GM18505 (cell line): ENCODE measurements at regions not wholly inside any gene's neighbourhood (a gene's known extent, or its start where the extent isn't known, plus 50 kb on each side); places are given as distances from the start of the nearest gene placed in this dataset.

Experiments used
- ATAC-seq: cut with Tn5 transposase; IDR thresholded peaks from one replicate; pipeline ENCODE4 v1.9.1; 2021; ENCODE audit not compliant: unreplicated experiment
- POLR2A ChIP-seq: IDR thresholded peaks from 4 replicates; pipeline ENCODE4 v1.6.1; 2011; ENCODE audit warnings: borderline replicate concordance; ENCODE audit not compliant: insufficient read depth, insufficient read length; ENCODE audit errors: extremely low read depth

GRCh38 chr16:80056324-80056723 lies 455.8 kb upstream of the MAF start:
- no peak for ATAC-seq
- no peak for TF ChIP-seq POLR2A

DNA sequence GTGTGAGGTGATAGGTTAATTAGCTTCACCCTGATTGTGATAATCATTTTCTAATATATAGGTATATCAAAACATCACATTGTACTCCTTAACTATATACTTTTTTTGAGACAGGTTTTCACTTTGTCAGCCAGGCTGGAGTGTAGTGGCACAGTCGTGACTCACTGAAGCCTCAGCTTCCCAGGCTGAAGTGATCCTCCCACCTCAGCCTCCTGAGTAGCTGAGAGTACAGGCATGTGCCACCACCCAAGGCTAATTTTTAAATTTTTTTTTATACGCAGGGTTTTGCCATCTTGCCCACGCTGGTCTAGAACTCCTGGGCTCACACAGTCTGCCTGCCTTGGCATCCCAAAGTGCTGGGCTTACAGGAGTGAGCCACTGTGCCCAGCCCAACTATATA lies 455.3 kb upstream of the MAF start:
- ATAC-seq: no peak
- no peak for TF ChIP-seq POLR2A

DNA sequence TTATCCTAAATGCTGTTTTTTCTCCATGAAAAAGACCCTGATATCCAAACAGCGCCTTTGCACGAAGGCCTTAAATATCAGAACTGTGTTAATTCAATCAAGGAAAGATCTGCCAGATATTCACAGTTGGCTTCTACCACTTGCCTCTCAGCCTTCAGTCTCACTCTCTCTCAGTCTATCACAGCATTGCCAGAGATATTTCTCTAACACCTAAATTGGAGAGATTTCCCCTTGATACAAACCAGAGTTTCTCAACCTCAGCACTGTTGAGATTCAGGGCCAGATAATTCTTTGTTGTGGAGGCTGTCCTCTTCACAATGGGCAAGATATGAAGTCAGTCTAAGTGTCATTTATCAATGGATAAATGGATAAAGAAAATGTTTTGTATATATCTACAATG lies 454.1 kb upstream of the MAF start:
- no peak for TF ChIP-seq POLR2A
- no peak for ATAC-seq

DNA sequence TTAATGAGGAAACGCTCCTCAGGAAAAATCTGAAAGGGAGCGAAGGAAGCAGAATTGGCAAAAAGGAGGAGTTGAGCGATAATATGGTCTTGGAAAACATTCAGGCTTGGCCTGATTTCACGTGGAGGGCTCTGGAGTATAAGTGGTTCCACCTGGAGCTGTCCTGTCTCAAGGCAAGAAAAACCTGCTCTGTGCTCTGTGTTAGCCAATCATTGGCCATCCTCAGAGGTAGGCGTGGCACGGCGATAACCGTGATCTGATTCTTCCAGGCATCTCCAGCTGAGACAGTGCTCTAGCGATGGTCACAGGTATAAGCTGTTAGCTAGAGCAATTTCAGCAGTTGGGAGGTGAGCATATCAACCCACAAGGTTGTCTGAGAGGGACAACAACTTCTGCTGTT lies 450.5 kb upstream of the MAF start:
- TF ChIP-seq POLR2A: no peak
- ATAC-seq: no peak

DNA sequence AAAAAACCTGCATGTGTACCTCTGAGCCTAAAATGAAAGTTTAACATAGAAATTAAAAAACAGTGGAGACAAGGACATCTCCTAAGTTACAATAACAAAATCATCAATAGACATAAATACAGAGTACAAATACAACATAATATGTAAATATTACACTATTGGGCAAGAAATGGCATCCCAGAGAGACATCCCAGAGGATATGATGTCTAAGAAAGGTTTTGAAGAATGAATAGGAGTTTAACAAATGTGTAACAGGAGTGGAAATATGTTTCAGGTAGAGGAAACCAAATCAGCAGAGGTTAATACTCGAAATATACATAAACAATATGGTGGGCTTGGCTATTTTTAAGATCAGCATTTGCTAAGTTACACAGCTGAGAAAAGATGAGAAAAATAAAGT lies 447.7 kb upstream of the MAF start:
- TF ChIP-seq POLR2A: no peak
- ATAC-seq: no peak

DNA sequence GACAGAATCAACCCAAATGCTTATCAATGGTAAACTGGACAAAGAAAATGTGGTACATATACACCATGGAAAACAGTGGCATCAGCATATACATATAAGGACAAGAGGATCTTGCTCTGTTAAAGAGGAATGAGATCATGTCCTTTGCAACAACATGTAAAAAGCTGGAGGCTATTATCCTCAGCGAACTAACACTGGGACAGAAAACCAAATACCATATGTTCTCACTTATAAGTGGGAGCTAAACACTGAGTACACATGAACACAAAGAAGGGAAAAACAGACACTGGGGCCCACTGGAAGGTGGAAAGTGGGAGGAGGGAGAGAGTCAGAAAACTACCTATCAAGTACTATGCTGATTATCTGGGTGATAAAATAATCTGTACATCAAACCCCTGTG lies 447.3 kb upstream of the MAF start:
- TF ChIP-seq POLR2A: no peak
- ATAC-seq: no peak

GRCh38 chr16:80046848-80047247 lies 446.3 kb upstream of the MAF start:
- no peak for TF ChIP-seq POLR2A
- ATAC-seq: no peak

- no peak for TF ChIP-seq POLR2A
- ATAC-seq: no peak
Measured at GRCh38 chr16:80046261-80046660, 445.7 kb upstream of the MAF start.

DNA sequence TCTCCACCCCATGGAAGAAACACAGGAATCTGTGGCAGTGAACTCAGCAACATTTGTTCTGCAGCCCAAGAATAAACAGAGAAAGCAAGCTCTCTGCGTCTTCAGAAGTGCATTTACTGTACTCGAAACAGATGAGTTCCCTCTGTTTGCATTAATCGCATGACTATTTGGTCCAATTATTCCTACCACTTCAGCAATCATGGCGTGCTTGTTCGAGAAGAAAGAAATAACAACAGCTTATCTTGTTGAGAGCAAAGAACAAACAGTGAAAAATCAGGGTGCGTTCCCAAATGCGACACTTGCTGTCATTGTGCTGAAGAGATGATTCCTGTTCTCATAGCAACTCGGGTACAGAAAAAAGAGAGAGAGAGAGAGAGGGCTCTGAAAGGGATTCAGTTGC lies 445.3 kb upstream of the MAF start:
- no peak for ATAC-seq

DNA sequence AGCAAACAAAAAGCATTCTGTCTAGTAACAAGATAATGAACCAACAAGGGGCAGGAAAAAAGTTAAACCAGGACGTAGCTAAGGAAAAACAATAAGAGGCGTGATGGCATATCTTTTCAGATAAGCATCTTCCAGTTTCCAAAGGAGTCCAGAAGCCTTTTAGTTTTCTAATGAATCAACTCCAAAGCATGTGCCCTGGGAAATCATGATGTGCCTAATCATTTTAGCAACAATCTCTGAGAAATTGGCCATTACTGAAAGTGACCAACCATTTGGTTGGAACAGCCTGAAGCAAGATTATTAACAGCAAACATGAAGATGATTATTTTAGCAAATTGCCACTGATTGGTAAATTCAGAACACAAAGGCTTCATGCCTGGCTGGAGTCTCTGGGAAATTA lies 440.9 kb upstream of the MAF start:
- no peak for TF ChIP-seq POLR2A
- no peak for ATAC-seq

More for the DNA sequence above, 445.3 kb upstream of the MAF start:
- TF ChIP-seq POLR2A: no peak

GRCh38 chr16:80040814-80041213 lies 440.3 kb upstream of the MAF start:
- no peak for TF ChIP-seq POLR2A

DNA sequence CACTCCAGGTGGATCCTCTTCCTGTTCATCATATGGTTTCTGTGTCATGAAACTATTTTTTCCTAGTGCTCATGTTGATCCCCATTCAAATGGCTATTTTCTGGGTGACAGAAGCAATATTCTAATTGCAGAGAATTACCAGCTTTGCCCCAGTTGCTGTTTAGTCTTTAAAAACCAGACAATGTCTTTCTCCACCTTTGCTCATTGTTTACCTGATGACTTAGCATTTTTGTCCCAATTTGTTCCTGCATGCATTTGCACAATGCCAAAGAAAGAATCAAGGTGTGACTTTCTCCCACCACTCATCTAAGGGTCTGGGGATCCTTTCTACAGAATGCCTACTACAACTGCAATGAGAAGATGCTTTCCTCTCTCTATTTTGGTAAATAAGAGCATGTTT lies 439.9 kb upstream of the MAF start:
- ATAC-seq: no peak
- TF ChIP-seq POLR2A: no peak

More at GRCh38 chr16:80040814-80041213, 440.3 kb upstream of the MAF start:
- no peak for ATAC-seq

- ATAC-seq: no peak
- no peak for TF ChIP-seq POLR2A
Measured at GRCh38 chr16:80039777-80040176, 439.2 kb upstream of the MAF start.

GRCh38 chr16:80038566-80038965 lies 438.0 kb upstream of the MAF start:
- no peak for ATAC-seq
- TF ChIP-seq POLR2A: no peak

GRCh38 chr16:80034948-80035663 lies 434.6 kb upstream of the MAF start:
- TF ChIP-seq POLR2A: no peak
- ATAC-seq: no peak

DNA sequence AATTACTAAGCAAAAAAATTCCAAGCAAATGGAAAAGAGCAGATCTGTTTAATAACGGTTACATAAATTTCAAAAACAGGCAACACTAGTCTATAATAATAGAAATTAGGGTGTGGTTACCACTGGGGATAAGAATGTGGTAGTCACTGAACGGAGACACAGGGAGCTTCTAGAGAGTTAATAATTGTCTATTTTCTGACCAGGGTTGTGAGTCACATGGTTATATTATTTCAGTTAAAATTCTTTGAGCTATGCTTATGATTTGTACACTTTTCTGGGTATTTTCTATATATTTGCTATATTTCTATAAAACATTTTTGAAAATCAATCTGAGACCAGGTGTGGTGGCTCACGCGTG lies 433.9 kb upstream of the MAF start:
- no peak for TF ChIP-seq POLR2A
- ATAC-seq: no peak

DNA sequence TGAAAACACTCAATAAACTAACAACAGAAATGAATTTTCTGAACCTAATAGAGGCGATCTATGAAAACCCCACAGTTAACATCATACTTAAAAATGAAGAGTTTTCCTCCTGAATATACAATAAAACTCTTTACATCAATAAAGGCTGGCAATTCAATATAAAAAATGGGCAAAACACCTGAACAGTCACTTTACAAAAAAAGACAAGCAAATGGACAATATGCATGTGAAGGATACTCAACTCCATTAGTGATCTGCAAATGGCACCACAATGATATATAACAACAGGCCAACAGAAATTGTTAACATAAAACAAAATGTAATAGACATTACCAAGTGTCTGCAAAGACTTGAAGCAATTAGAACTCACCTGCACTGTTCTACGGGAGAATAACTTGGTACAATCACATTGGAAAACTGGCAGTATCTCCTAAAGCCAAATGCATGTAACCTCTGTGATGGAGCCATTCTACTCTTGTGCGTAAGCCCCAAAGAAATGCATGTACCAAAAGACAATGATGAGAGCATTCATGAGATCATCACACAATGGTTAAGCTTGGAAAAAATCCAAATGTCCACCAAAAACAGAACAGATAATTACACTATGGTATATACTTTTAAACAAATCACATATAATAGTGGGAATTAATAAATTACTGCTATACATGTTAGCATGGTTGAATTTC lies 433.4 kb upstream of the MAF start:
- no peak for TF ChIP-seq POLR2A
- ATAC-seq: no peak
